ENCODE measurements at regions not wholly inside any gene's neighbourhood (a gene's known extent, or its start where the extent isn't known, plus 50 kb on each side); places are given as distances from the start of the nearest gene placed in this dataset.

GRCh38 chr22:22748297-22748743 lies 103.9 kb downstream of the GGTLC2 start:
- peak; percentile 67 for DNase-seq
- H3K4me3 ChIP-seq (ENCODE audit: control extremely low read depth in 1 of 5, extremely low read depth in 1 of 5, insufficient read depth in 1 of 5, low read depth in 2 of 5, low read length in 4 of 5), result no peak overlapping the region
- POLR2A ChIA-PET, result no interaction called here
- H3K27ac ChIP-seq (ENCODE audit: low read length in 2 of 2), result no peak overlapping the region
- Mint-ChIP-seq H3K4me3 (peak overlapping the region; percentile 26), H3K27me3 (no peaks in the 10 kb centered on the region), H3K9me3 (ENCODE audit: insufficient read depth) (no peaks in the 10 kb centered on the region), H3K27ac (peak overlapping the region; percentile 13), H3K4me1 (peaks cover 51% of the 10 kb centered on the region)
- no peaks in the 10 kb centered on the region for H4K20me1 ChIP-seq (ENCODE audit: control insufficient read depth, insufficient read depth, low read length, poor library complexity, severe bottlenecking)
- no peaks in the 10 kb centered on the region for H3K36me3 ChIP-seq (replicated peaks in 1 of 2; ENCODE audit: control extremely low read depth in 1 of 2, control insufficient read depth in 1 of 2, extremely low read depth in 1 of 2, insufficient read depth in 2 of 2, low read length in 1 of 2)
- H3K9me3 ChIP-seq (ENCODE audit: control extremely low read depth in 1 of 3, control insufficient read depth in 2 of 3, insufficient read depth in 1 of 3, low read length in 2 of 3), result peaks cover 0 to 27% (median 0%) of the 10 kb centered on the region in 3 donors
- H2AFZ ChIP-seq (ENCODE audit: insufficient read depth, low read depth, low read length, poor library complexity, severe bottlenecking), result no peak overlapping the region
- no peaks in the 10 kb centered on the region for H3K27me3 ChIP-seq (replicated peaks in 1 of 4; ENCODE audit: control extremely low read depth in 1 of 4, control insufficient read depth in 3 of 4, insufficient read depth in 4 of 4, low read length in 3 of 4)
- peak; percentile 26 for ATAC-seq (ENCODE audit: low read depth)
- H3K4me1 ChIP-seq (ENCODE audit: control insufficient read depth in 2 of 2, insufficient read depth in 2 of 2, low read length in 2 of 2), result peaks cover 40 to 47% of the 10 kb centered on the region in 2 donors
- 72% methylated on average over 4 of the region's 5 CpGs for WGBS (ENCODE audit: insufficient coverage)
- H3K4me2 ChIP-seq (replicated peaks; ENCODE audit: low read depth, low read length, poor library complexity, severe bottlenecking), result peak overlapping the region; percentile 66
- TF ChIP-seq EZH2 (IDR thresholded peaks at IDR 0.05; ENCODE audit: borderline replicate concordance, insufficient read depth, low read depth, low read length, poor library complexity, severe bottlenecking), result no peak
- TF ChIP-seq, protein P1, sequence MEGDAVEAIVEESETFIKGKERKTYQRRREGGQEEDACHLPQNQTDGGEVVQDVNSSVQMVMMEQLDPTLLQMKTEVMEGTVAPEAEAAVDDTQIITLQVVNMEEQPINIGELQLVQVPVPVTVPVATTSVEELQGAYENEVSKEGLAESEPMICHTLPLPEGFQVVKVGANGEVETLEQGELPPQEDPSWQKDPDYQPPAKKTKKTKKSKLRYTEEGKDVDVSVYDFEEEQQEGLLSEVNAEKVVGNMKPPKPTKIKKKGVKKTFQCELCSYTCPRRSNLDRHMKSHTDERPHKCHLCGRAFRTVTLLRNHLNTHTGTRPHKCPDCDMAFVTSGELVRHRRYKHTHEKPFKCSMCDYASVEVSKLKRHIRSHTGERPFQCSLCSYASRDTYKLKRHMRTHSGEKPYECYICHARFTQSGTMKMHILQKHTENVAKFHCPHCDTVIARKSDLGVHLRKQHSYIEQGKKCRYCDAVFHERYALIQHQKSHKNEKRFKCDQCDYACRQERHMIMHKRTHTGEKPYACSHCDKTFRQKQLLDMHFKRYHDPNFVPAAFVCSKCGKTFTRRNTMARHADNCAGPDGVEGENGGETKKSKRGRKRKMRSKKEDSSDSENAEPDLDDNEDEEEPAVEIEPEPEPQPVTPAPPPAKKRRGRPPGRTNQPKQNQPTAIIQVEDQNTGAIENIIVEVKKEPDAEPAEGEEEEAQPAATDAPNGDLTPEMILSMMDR (IDR thresholded peaks at IDR 0.05), result no peak
- intact Hi-C loops (cut with micrococcal nuclease), result loop anchor here (5.0 kb wide), 2 partner anchors 36 to 156 kb away; no protein-coding TSS in a partner anchor
- CTCF ChIA-PET, result interaction anchor here (0.9 to 5.6 kb wide), 3 partner anchors 28 to 197 kb away, joined by 3 to 63 read pairs (median 5); no protein-coding TSS in a partner anchor
- no peaks in the 10 kb centered on the region for H3K79me2 ChIP-seq (ENCODE audit: control insufficient read depth, insufficient read depth, low read length)
- H3K9ac ChIP-seq (ENCODE audit: low read length), result no peak overlapping the region

DNA sequence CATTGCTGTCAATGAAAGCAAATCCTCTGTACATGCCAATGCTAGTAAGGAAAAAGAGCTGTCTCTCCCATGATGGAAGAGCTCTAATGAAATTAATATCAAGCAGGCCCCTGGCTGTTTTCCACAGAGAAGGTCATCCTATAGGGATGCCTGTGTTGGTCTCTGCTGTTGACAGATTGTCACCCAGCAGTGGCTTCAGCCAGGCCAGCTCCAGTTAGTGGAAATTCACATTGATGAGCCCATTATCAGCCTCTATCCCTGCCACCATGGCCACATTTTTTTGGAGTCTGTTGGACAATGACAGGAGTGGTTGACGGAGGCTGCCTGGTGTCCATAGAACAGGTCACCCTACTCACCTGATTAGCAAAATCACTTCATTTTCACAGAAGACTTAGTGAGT lies 104.3 kb downstream of the GGTLC2 start:
- DNase-seq (no peak), ATAC-seq (ENCODE audit: low read depth) (no peak)
- Mint-ChIP-seq H3K9me3 (ENCODE audit: insufficient read depth) (no peaks in the 10 kb centered on the region), H3K4me3 (no peak overlapping the region), H3K27me3 (no peaks in the 10 kb centered on the region), H3K27ac (peak overlapping the region; percentile 13), H3K4me1 (peaks cover 52% of the 10 kb centered on the region)
- TF ChIP-seq, protein P1 (IDR thresholded peaks at IDR 0.05), result no peak
- no peak for TF ChIP-seq EZH2 (IDR thresholded peaks at IDR 0.05; ENCODE audit: borderline replicate concordance, insufficient read depth, low read depth, low read length, poor library complexity, severe bottlenecking)
- Histone ChIP-seq H3K27ac (ENCODE audit: low read length in 2 of 2) (no peak overlapping the region), H3K79me2 (ENCODE audit: control insufficient read depth, insufficient read depth, low read length) (no peaks in the 10 kb centered on the region), H3K9ac (ENCODE audit: low read length) (no peak overlapping the region), H2AFZ (ENCODE audit: insufficient read depth, low read depth, low read length, poor library complexity, severe bottlenecking) (no peak overlapping the region), H4K20me1 (ENCODE audit: control insufficient read depth, insufficient read depth, low read length, poor library complexity, severe bottlenecking) (no peaks in the 10 kb centered on the region), H3K4me3 (ENCODE audit: control extremely low read depth in 1 of 5, extremely low read depth in 1 of 5, insufficient read depth in 1 of 5, low read depth in 2 of 5, low read length in 4 of 5) (no peak overlapping the region), H3K4me1 (ENCODE audit: control insufficient read depth in 2 of 2, insufficient read depth in 2 of 2, low read length in 2 of 2) (peaks cover 45 to 51% of the 10 kb centered on the region in 2 donors), H3K9me3 (ENCODE audit: control extremely low read depth in 1 of 3, control insufficient read depth in 2 of 3, insufficient read depth in 1 of 3, low read length in 2 of 3) (peaks cover 0 to 27% (median 0%) of the 10 kb centered on the region in 3 donors), H3K4me2 (replicated peaks; ENCODE audit: low read depth, low read length, poor library complexity, severe bottlenecking) (no peak overlapping the region), H3K27me3 (replicated peaks in 1 of 4; ENCODE audit: control extremely low read depth in 1 of 4, control insufficient read depth in 3 of 4, insufficient read depth in 4 of 4, low read length in 3 of 4) (no peaks in the 10 kb centered on the region), H3K36me3 (replicated peaks in 1 of 2; ENCODE audit: control extremely low read depth in 1 of 2, control insufficient read depth in 1 of 2, extremely low read depth in 1 of 2, insufficient read depth in 2 of 2, low read length in 1 of 2) (no peaks in the 10 kb centered on the region)
- intact Hi-C loops (cut with micrococcal nuclease), result loop anchor here (5.0 kb wide), 2 partner anchors 36 to 156 kb away; no protein-coding TSS in a partner anchor
- no CpG with 5 or more reads among the region's 1 CpG for WGBS (ENCODE audit: insufficient coverage)
- CTCF ChIA-PET, result interaction anchor here (0.9 to 1.1 kb wide), 3 partner anchors 39 to 196 kb away, joined by 3 to 5 read pairs (median 3); no protein-coding TSS in a partner anchor
- POLR2A ChIA-PET, result no interaction called here
